IPS-20b (cell line): ENCODE measurements at regions not wholly inside any gene's neighbourhood (a gene's known extent, or its start where the extent isn't known, plus 50 kb on each side); places are given as distances from the start of the nearest gene placed in this dataset.

Experiments
- H3K27ac ChIP-seq: one replicate; pipeline ENCODE4 v1.5.1; 2013; ENCODE audit warnings: low read length
- H3K27me3 ChIP-seq: 2 replicates; pipeline ENCODE4 v1.6.1; 2013; ENCODE audit warnings: mild to moderate bottlenecking, low read length, inconsistent platforms; ENCODE audit not compliant: insufficient read depth
- H3K36me3 ChIP-seq: 2 replicates; pipeline ENCODE4 v1.6.1; 2013; ENCODE audit warnings: low read depth, mild to moderate bottlenecking, inconsistent platforms, low read length, moderate library complexity; ENCODE audit not compliant: insufficient read depth
- H3K4me1 ChIP-seq: 2 replicates; pipeline ENCODE4 v1.6.1; 2013; ENCODE audit warnings: mild to moderate bottlenecking, control low read depth, inconsistent platforms, low read length, moderate library complexity; ENCODE audit not compliant: insufficient read depth
- H3K4me3 ChIP-seq: 2 replicates; pipeline ENCODE4 v1.5.1; 2013; ENCODE audit warnings: mild to moderate bottlenecking, low read length, inconsistent platforms
- H3K9ac ChIP-seq: 2 replicates; pipeline ENCODE4 v1.6.1; 2013; ENCODE audit warnings: low read depth, mild to moderate bottlenecking, inconsistent platforms, low read length, moderate library complexity
- H3K9me3 ChIP-seq: 2 replicates; pipeline ENCODE4 v1.6.1; 2013; ENCODE audit warnings: mild to moderate bottlenecking, low read depth, low read length, inconsistent platforms; ENCODE audit not compliant: insufficient read depth

- H3K36me3 ChIP-seq: no peaks in the 10 kb centered on the region
- no peak overlapping the region for H3K9ac ChIP-seq
- H3K4me1 ChIP-seq: no peaks in the 10 kb centered on the region; the same call in 1 of the 2 replicates
- H3K27me3 ChIP-seq: no peaks in the 10 kb centered on the region
- no peaks in the 10 kb centered on the region for H3K9me3 ChIP-seq
- H3K4me3 ChIP-seq: no peak overlapping the region
- H3K27ac ChIP-seq: no peak overlapping the region
Measured at GRCh38 chr19:32257326-32258073, 87.9 kb upstream of the ZNF507 start.

GRCh38 chr19:32258167-32258566, 87.2 kb upstream of the ZNF507 start:
- Histone ChIP-seq H3K4me3 (no peak overlapping the region), H3K36me3 (no peaks in the 10 kb centered on the region), H3K4me1 (no peaks in the 10 kb centered on the region; the same call in 1 of the 2 replicates), H3K27me3 (no peaks in the 10 kb centered on the region), H3K27ac (no peak overlapping the region), H3K9me3 (no peaks in the 10 kb centered on the region), H3K9ac (no peak overlapping the region)

- Histone ChIP-seq H3K9ac (no peak overlapping the region), H3K4me1 (peaks cover 5% of the 10 kb centered on the region; the same call in 1 of the 2 replicates), H3K27me3 (no peaks in the 10 kb centered on the region), H3K9me3 (no peaks in the 10 kb centered on the region), H3K27ac (no peak overlapping the region), H3K36me3 (no peaks in the 10 kb centered on the region), H3K4me3 (no peak overlapping the region)
Measured at GRCh38 chr19:32264568-32264967, 80.8 kb upstream of the ZNF507 start.

GRCh38 chr19:32265995-32266394, 79.4 kb upstream of the ZNF507 start:
- Histone ChIP-seq H3K9ac (no peak overlapping the region), H3K27ac (no peak overlapping the region)

GRCh38 chr19:32266460-32266859, 79.0 kb upstream of the ZNF507 start:
- Histone ChIP-seq H3K4me3 (no peak overlapping the region), H3K27me3 (no peaks in the 10 kb centered on the region), H3K9ac (no peak overlapping the region), H3K9me3 (no peaks in the 10 kb centered on the region), H3K27ac (no peak overlapping the region), H3K36me3 (no peaks in the 10 kb centered on the region), H3K4me1 (peaks cover 5% of the 10 kb centered on the region; the same call in 1 of the 2 replicates)

More at GRCh38 chr19:32265995-32266394, 79.4 kb upstream of the ZNF507 start:
- H3K4me1 ChIP-seq: peaks cover 5% of the 10 kb centered on the region; the same call in 1 of the 2 replicates
- H3K36me3 ChIP-seq: no peaks in the 10 kb centered on the region
- H3K4me3 ChIP-seq: no peak overlapping the region
- H3K9me3 ChIP-seq: no peaks in the 10 kb centered on the region
- H3K27me3 ChIP-seq: no peaks in the 10 kb centered on the region

GRCh38 chr19:32268381-32268780, 77.0 kb upstream of the ZNF507 start:
- Histone ChIP-seq H3K9me3 (no peaks in the 10 kb centered on the region), H3K36me3 (no peaks in the 10 kb centered on the region), H3K4me3 (no peak overlapping the region), H3K27me3 (no peaks in the 10 kb centered on the region), H3K9ac (no peak overlapping the region), H3K4me1 (peaks cover 5% of the 10 kb centered on the region; the same call in 1 of the 2 replicates), H3K27ac (no peak overlapping the region)

GRCh38 chr19:32269831-32270230, 75.6 kb upstream of the ZNF507 start:
- H3K36me3 ChIP-seq: no peaks in the 10 kb centered on the region
- H3K27ac ChIP-seq: no peak overlapping the region
- no peak overlapping the region for H3K9ac ChIP-seq
- no peaks in the 10 kb centered on the region for H3K27me3 ChIP-seq
- H3K4me1 ChIP-seq: peaks cover 5% of the 10 kb centered on the region; the same call in 1 of the 2 replicates
- no peaks in the 10 kb centered on the region for H3K9me3 ChIP-seq
- H3K4me3 ChIP-seq: no peak overlapping the region

- Histone ChIP-seq H3K4me3 (no peak overlapping the region), H3K4me1 (no peaks in the 10 kb centered on the region), H3K9ac (no peak overlapping the region), H3K27me3 (no peaks in the 10 kb centered on the region), H3K9me3 (no peaks in the 10 kb centered on the region), H3K27ac (no peak overlapping the region), H3K36me3 (no peaks in the 10 kb centered on the region)
Measured at GRCh38 chr19:32273483-32273882, 71.9 kb upstream of the ZNF507 start.

GRCh38 chr19:32287086-32287485, 58.3 kb upstream of the ZNF507 start:
- Histone ChIP-seq H3K9ac (0 out of 2 replicates have a peak overlapping the region, but pooled peaks have one; percentile 8), H3K27ac (no peak overlapping the region), H3K4me3 (no peak overlapping the region), H3K4me1 (no peaks in the 10 kb centered on the region), H3K27me3 (peaks cover 4% of the 10 kb centered on the region; the same call in 1 of the 2 replicates), H3K9me3 (no peaks in the 10 kb centered on the region), H3K36me3 (no peaks in the 10 kb centered on the region)

- peaks cover 4% of the 10 kb centered on the region; the same call in 1 of the 2 replicates for H3K27me3 ChIP-seq
- 0 out of 2 replicates have a peak overlapping the region, but pooled peaks have one; percentile 8 for H3K9ac ChIP-seq
- no peak overlapping the region for H3K4me3 ChIP-seq
- H3K36me3 ChIP-seq: no peaks in the 10 kb centered on the region
- no peak overlapping the region for H3K27ac ChIP-seq
- no peaks in the 10 kb centered on the region for H3K9me3 ChIP-seq
- no peaks in the 10 kb centered on the region for H3K4me1 ChIP-seq
Measured at GRCh38 chr19:32287811-32288227, 57.6 kb upstream of the ZNF507 start.

GRCh38 chr19:32289566-32290210, 55.7 kb upstream of the ZNF507 start:
- H3K36me3 ChIP-seq: no peaks in the 10 kb centered on the region
- H3K4me3 ChIP-seq: no peak overlapping the region
- H3K9me3 ChIP-seq: no peaks in the 10 kb centered on the region
- no peaks in the 10 kb centered on the region for H3K4me1 ChIP-seq
- peaks cover 4% of the 10 kb centered on the region; the same call in 1 of the 2 replicates for H3K27me3 ChIP-seq
- no peak overlapping the region for H3K9ac ChIP-seq
- H3K27ac ChIP-seq: no peak overlapping the region

GRCh38 chr19:32291876-32292275, 53.5 kb upstream of the ZNF507 start:
- Histone ChIP-seq H3K9ac (no peak overlapping the region), H3K27ac (no peak overlapping the region), H3K4me1 (no peaks in the 10 kb centered on the region), H3K27me3 (peaks cover 4% of the 10 kb centered on the region; the same call in 1 of the 2 replicates), H3K9me3 (no peaks in the 10 kb centered on the region), H3K36me3 (no peaks in the 10 kb centered on the region), H3K4me3 (no peak overlapping the region)
